ENCODE measurements at regions not wholly inside any gene's neighbourhood (a gene's known extent, or its start where the extent isn't known, plus 50 kb on each side); places are given as distances from the start of the nearest gene placed in this dataset.
A peak's percentile ranks its signal among the peaks of the same experiment; 100 is the strongest.

GRCh38 chr15:87200149-87200548, 1056.4 kb downstream of the NTRK3 start:
- no peak for DNase-seq (ENCODE audit: low spot score)
- no peak for ATAC-seq
- intact Hi-C loops (cut with DNase I), result no loop called here

- intact Hi-C loops (cut with DNase I), result no loop called here
- no peak for DNase-seq (ENCODE audit: low spot score)
- ATAC-seq, result no peak
Observed at GRCh38 chr15:87197981-87198380, 1058.6 kb downstream of the NTRK3 start.

DNA sequence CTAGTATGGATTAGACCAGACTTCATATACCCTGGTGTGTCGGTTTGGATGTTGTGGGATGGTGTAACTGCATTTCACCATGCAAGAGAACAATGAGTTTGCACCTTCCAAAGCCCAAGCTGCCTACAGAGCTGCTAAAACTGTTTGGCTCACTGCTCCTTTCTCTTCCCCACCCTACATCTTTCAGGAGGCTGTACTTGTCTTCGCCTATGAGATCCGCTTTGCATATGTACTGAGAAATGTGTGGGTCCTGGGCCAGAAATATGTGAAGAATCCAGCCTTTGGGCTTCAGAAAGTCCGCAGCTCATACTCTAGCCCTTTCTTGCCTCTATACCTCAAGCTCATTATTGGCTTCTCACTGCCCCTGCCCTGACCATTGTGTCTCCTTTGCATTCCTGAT, 1060.0 kb downstream of the NTRK3 start:
- DNase-seq (ENCODE audit: low spot score) (no peak), ATAC-seq (no peak)
- intact Hi-C loops (cut with DNase I), result no loop called here

DNA sequence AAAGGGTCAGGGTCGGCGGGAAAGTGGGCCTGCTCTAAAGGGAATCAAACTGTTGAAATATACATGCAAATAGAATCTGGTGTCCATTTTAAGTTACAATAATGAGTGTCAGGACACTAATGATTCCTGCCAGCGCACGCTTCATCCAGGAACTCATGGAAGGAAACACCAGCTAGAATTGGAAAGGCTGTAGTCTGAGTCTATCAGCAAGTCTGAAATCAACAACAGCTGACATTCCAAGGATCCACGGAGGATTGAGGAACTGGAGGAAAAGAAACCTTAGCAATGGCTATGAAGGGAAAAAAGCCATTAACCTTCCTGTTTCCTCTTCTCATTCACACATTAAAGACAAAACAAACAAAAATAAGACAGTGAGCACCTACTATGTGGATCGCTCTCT, 1063.1 kb downstream of the NTRK3 start:
- intact Hi-C loops (cut with DNase I), result no loop called here
- ATAC-seq, result no peak
- DNase-seq (ENCODE audit: low spot score), result no peak

DNA sequence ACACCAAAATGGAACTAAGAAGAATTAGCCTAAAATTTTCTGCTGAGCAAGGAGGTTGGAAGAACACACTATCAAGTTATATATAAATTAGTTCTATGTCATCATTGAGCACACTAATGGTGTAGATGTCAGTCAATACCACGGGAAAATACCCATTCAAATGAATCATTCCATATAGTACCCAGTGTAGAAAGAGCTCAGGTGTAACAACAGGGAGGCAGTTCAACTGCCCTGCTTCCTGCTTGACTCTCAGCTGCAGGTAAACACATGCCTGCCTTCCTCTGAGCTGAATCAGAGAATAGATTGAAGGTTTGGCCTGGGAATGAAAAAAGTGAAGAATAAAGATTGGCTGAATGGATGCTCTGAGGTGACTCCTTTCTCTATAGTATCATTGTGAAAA, 1088.0 kb downstream of the AGBL1 start:
- no peak for ATAC-seq
- DNase-seq (ENCODE audit: low spot score), result no peak
- intact Hi-C loops (cut with DNase I), result no loop called here

DNA sequence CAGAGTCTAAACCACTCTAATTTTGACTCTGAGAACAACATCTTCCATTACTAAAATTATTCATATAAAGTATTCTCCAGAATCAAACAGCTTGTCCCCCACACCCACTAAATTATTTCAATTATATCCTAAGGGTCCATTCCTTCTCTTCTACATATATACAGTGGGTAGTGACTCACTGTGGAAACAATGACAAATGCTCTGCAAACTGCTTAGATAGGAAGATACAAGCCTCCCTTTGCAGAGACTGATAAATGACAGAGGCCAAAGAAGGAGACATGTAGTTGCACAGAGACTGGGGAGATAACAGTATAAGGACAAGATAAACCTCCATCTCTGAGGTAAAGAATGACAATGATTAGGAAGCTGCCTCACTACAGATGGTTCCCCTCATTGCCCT, 1087.4 kb downstream of the AGBL1 start:
- DNase-seq (ENCODE audit: low spot score), result no peak
- ATAC-seq, result no peak
- intact Hi-C loops (cut with DNase I), result no loop called here

- ATAC-seq, result no peak
- no peak for DNase-seq (ENCODE audit: low spot score)
- intact Hi-C loops (cut with DNase I), result no loop called here
Observed at GRCh38 chr15:87155771-87156170, 1076.1 kb downstream of the AGBL1 start.

GRCh38 chr15:87154761-87155160, 1075.1 kb downstream of the AGBL1 start:
- DNase-seq (ENCODE audit: low spot score), result no peak
- intact Hi-C loops (cut with DNase I), result no loop called here
- ATAC-seq, result no peak

DNA sequence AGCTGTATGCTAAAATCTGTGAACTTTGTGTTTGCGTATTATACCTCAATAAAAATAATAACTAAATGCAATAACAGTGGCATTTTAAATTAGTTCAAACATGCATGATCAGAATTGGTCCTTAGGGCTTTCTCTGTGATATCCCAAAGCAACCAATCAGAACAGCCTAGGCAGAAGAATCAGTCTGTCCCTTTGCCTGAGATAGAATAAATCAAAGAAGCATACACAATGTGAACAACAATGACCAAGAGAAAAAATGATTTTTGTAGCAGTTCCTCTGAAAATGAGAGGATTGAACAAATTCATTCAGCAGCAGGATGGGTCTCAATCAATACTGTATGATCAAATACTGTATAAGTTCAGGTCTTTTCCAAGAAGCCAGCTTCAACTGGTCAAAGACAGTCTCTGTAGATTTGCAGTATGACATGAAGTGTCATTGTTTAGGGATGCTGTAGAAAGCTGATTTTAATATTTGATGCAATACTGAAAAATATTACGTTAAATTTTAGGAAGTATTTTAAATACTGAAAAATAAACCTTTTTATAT, 1071.6 kb downstream of the AGBL1 start:
- no peak for DNase-seq (ENCODE audit: low spot score)

GRCh38 chr15:87145696-87146095, 1066.0 kb downstream of the AGBL1 start:
- intact Hi-C loops (cut with DNase I), result no loop called here
- DNase-seq (ENCODE audit: low spot score), result no peak
- ATAC-seq, result no peak

More for the DNA sequence above, 1071.6 kb downstream of the AGBL1 start:
- ATAC-seq, result no peak
- intact Hi-C loops (cut with DNase I), result no loop called here

- intact Hi-C loops (cut with DNase I), result no loop called here
- DNase-seq (ENCODE audit: low spot score) (no peak), ATAC-seq (no peak)
Observed at GRCh38 chr15:87144775-87145174, 1065.1 kb downstream of the AGBL1 start.

DNA sequence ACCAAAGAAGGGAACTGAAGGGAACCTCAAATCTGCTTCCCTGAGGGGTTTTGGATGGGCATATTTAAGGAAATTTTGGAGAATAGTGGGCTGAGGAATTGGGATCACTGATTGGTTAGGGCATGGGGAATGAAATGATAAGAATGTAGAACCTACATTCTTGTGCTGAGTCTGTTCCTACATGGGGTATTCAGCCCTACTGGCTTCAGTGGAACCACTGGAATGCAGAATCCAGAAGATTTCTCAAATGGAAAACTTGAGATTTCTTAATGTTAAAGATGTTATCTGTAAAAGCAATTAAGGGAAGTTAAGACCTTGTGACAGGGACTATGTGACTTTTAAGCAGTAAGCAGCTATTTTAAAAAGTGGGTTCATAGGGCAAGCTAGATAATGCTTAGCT, 1062.4 kb downstream of the AGBL1 start:
- ATAC-seq (no peak), DNase-seq (ENCODE audit: low spot score) (no peak)
- intact Hi-C loops (cut with DNase I), result no loop called here

DNA sequence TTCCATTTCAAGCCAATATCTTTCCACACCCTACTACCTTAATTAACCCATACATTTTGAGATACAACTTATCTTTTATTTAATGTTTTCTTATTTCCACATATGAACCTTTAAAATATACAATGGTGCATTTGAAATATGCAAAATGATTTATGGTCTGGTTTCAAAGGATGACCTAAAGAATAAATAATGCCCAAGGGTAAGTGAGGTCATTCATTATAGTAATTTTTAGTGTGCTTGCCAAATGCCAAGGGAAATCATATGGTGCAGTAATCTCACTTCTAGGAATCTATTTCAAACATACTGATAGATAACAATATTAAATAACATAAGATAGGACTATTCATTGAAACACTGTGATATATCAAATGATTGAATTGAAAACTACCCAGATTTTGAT, 1055.4 kb downstream of the AGBL1 start:
- DNase-seq (ENCODE audit: low spot score) (no peak), ATAC-seq (no peak)
- intact Hi-C loops (cut with DNase I), result no loop called here

- intact Hi-C loops (cut with DNase I), result no loop called here
- DNase-seq (ENCODE audit: low spot score), result no peak
- no peak for ATAC-seq
Observed at GRCh38 chr15:87133704-87134103, 1054.0 kb downstream of the AGBL1 start.

DNA sequence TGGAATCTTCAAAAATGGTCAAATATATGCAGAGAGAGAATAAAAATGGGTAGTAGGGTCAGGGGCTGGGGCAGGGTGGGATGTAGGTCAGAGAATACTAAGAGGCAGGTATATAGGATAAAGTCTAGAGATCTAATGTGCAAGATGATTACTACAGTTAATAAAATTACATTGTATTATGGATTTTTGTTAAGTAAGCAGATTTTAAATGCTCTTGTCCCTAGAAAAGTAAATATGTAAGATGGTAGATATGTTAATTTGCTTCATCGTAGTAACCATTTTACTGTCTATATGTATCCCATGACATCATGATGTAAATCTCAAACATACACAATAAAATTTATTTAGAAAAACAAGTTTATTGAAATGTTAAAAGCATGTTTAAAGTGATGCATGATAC, 1051.4 kb downstream of the AGBL1 start:
- ATAC-seq (no peak), DNase-seq (ENCODE audit: low spot score) (no peak)
- intact Hi-C loops (cut with DNase I), result no loop called here

GRCh38 chr15:87129916-87130315, 1050.2 kb downstream of the AGBL1 start:
- intact Hi-C loops (cut with DNase I), result no loop called here
- DNase-seq (ENCODE audit: low spot score) (no peak), ATAC-seq (no peak)

DNA sequence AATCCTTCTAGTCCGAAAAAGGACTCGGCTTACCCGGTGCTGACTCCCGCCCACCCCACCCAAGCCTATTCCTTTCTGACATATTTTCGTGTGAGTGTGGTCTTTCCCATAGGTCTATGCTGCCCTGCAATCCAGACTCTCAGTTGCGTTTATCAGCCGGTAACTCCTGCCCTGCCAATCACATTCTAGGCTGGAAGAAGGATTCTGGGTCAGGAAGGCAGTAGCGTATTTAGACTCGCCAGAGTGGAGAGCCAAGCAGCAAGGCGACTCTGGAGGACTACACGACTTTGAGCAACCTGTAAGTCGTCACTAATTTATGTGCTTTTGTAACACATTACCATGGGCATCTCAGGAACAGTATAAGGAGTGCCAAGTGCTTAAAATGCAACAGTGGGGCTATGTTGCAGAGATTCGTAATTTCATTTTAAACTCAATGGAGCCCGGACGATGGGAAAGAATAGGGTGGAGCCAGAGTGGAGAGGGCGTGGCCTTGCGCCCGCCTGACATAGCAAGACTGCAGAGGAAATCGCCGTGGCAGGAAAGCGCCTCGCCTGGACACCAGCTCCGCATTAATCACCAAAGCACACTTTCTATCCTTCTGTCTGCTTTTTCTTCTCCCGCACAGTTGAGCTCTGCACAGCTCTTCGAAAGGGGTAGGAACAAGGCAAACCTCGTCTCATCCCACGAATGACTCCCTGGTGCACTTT, 1044.2 kb downstream of the AGBL1 start:
- no peak for ATAC-seq
- intact Hi-C loops (cut with DNase I), result no loop called here
- DNase-seq (ENCODE audit: low spot score), result no peak

- ATAC-seq, result peak; percentile 72
- DNase-seq (ENCODE audit: low spot score), result no peak
- intact Hi-C loops (cut with DNase I), result no loop called here
Observed at GRCh38 chr15:87121336-87121735, 1041.7 kb downstream of the AGBL1 start.

- intact Hi-C loops (cut with DNase I), result no loop called here
- no peak for ATAC-seq
- no peak for DNase-seq (ENCODE audit: low spot score)
Observed at GRCh38 chr15:87120555-87120954, 1040.9 kb downstream of the AGBL1 start.

GRCh38 chr15:87118846-87119245, 1039.2 kb downstream of the AGBL1 start:
- intact Hi-C loops (cut with DNase I), result no loop called here
- DNase-seq (ENCODE audit: low spot score) (no peak), ATAC-seq (no peak)

DNA sequence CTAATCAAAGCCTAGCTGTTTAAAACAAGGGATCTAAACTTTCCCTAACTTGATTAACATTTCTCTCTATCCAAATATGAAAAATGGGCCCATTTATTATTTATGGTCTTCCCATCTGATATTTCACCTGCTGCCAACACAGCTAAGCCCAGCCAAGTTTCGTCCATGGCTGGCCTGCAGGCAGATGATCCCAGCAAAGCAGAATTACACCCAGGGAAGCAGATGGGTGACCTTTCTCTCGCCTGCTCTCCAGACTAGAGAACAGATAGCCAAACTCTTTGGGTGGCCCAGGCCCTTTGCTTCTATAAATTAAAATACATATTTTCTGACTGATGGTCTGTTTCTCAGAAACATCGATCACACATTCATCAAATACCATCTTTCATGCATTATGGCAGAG, 1038.8 kb downstream of the AGBL1 start:
- peak; percentile 66 for ATAC-seq
- intact Hi-C loops (cut with DNase I), result no loop called here

More for the DNA sequence above, 1038.8 kb downstream of the AGBL1 start:
- no peak for DNase-seq (ENCODE audit: low spot score)

Data from sciatic nerve (tissue), 2 donors.